GM18508 (cell line): ENCODE measurements at regions not wholly inside any gene's neighbourhood (a gene's known extent, or its start where the extent isn't known, plus 50 kb on each side); places are given as distances from the start of the nearest gene placed in this dataset.
"Not testable (repeated sequence)": the region's sequence is repeated elsewhere in the genome, so short reads cannot be mapped to it uniquely, and the experiment has no call there.

ENCODE experiments used
- ATAC-seq: cut with Tn5 transposase; IDR thresholded peaks from one replicate; pipeline ENCODE4 v1.9.1; 2021; ENCODE audit warnings: moderate number of reproducible peaks; ENCODE audit not compliant: insufficient read depth, unreplicated experiment

DNA sequence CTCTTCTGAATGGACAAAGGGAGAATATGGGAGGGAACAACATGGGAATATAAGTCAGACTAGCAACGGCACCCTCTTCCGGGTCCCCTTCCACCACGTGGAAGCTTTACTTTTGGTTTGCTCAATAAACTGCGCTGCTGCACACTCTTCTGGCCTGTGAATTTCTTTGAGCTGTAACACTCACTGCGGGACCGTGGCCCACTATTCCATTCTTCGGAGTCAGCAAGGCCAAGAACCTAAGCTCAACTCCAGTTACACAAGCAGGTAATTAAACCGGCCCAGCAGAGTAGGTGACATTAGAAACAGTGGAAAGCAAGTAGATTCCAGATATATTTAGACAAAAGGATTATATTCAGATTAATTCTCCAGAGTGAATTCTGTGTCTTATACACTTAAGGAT, 697.4 kb upstream of the NXPH2 start:
- ATAC-seq, result no peak

GRCh38 chr2:139469985-139470384, 689.8 kb upstream of the NXPH2 start:
- no peak for ATAC-seq

DNA sequence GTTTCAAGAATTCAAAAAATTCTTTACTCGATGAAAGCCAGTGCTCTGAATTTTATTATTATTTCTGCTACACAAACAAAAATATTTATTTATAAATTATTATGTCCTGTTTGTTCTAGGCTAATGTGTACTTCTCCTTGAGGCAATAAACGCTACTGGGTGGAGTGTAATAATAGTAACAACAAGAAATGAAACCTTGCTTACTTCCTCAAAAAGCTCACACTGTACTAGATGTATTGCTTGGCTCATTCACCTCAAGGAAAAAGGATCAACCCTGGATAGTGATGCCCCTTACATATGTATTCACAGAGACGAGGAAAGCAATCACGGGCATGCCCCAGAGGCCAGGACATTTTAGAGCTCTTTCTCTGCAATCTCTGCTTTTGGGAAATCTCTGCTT, 685.6 kb upstream of the NXPH2 start:
- no peak for ATAC-seq

- no peak for ATAC-seq
Observed at GRCh38 chr2:139457873-139458272, 677.7 kb upstream of the NXPH2 start.

GRCh38 chr2:139454251-139454650, 674.1 kb upstream of the NXPH2 start:
- ATAC-seq, result no peak

DNA sequence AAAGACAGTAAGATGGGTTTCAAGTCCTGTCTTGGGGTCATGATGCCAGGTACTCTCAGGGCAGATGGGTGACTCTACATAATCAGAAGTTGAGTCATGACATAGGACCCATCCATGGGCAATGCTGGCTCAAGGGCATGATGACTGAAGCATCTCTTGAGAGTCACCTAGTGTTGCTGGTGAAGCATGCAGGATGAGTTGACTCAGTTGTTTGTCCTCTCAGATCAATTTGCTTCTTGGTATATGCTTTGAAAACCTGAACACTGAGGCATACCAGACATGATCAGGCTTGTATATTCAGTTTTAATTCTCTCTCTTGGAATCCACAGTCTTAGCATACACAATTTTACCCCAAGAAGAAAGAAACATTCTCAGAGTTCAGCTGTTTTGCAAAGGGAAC, 658.9 kb upstream of the NXPH2 start:
- no peak for ATAC-seq

DNA sequence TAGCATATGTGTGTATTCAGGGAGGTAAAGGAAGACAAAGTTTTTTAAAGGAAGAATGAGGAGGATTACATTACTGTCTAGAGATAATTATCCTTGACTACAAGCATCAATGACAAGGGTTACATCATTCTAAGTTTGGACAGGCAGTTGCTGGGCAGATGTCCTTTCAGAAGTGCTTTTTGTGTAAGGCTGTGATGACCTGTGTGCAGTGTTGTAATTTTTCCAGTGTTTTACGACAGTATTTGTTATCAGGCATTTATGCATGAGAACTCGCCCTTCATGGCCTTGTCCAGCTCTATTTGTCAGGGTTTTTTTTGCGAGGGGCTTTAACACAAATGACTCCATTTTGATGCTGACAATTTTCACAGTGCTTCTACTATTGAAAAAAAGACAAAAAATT, 658.3 kb upstream of the NXPH2 start:
- no peak for ATAC-seq

GRCh38 chr2:139427164-139427563, 647.0 kb upstream of the NXPH2 start:
- no peak for ATAC-seq

DNA sequence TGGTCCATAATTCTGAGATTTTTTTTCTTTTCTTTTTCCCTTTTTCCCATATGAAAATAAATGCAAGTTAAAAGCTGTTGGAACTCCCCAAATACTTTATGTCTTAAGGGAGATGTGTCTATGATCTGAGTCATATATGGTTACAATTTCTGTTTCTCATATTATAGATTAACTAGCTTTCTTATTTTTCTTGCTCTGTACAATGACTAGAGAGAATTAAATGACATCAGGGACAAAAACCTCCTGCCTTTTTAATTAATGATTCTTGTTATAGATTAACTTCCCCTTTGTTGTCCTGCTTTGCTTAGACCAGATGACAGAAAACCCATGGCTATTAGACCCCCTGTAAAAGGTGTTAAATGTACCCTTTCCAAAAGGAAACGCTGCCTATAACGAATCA, 643.9 kb upstream of the NXPH2 start:
- ATAC-seq, result no peak

DNA sequence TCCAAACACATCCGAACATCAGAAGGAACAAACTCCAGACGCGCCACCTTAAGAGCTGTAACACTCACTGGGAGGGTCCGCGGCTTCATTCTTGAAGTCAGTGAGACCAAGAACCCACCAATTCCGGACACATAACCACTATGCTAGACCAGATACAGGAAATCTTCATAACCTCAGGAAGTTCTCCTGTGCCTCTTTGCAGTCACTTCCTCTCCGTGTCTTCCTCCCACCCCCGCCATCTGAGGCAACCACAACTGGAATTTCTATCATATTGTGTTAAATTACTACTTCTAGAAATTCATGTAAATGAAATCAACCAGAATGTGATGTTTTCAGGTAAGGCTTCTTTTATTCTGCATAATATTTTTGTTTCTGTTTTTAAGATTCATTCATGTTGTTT, 631.0 kb upstream of the NXPH2 start:
- ATAC-seq, result no peak

GRCh38 chr2:139410833-139411174, 630.6 kb upstream of the NXPH2 start:
- not testable (repeated sequence) for ATAC-seq

DNA sequence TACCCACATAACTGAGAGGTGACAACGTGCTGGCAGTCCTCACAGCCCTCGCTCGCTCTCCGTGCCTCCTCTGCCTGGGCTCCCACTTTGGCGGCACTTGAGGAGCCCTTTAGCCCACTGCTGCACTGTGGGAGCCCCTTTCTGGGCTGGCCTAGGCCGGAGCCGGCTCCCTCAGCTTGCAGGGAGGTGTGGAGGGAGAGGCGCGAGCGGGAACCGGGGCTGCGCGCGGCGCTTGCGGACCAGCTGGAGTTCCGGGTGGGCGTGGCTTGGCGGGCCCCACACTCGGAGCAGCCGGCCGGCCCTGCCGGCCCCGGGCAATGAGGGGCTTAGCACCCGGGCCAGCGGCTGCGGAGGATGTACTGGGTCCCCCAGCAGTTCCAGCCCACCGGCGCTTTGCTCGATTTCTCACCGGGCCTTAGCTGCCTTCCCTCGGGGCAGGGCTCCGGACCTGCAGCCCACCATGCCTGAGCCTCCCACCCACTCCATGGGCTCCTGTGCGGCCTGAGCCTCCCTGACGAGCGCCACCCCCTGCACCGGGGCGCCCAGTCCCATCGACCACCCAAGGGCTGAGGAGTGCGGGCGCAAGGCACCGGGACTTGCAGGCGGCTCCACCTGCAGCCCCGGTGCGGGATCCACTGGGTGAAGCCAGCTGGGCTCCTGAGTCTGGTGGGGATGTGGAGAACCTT, 630.1 kb upstream of the NXPH2 start:
- ATAC-seq, result not testable (repeated sequence)

- no peak for ATAC-seq
Observed at GRCh38 chr2:139409212-139409611, 629.0 kb upstream of the NXPH2 start.

GRCh38 chr2:139403948-139404347, 623.8 kb upstream of the NXPH2 start:
- no peak for ATAC-seq

GRCh38 chr2:139394801-139395200, 614.6 kb upstream of the NXPH2 start:
- ATAC-seq, result no peak

DNA sequence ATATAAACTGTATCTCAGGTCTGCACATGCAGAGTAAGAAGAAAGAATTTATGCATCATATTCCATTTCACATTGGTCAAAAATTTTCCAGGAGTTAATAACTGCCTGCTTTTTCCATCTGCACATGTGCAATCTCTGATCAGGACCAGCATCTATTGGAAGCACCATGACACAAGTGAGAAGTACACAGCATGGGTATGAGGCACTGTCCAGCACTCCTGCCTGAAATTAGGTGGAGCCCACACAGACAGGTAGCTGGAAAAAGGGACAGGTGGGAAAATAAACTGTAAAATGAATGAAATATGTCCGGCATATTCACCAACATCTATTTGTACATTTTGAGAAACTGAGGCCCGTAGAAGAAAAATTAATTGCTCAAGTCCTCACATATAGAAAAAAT, 609.2 kb upstream of the NXPH2 start:
- ATAC-seq, result no peak

DNA sequence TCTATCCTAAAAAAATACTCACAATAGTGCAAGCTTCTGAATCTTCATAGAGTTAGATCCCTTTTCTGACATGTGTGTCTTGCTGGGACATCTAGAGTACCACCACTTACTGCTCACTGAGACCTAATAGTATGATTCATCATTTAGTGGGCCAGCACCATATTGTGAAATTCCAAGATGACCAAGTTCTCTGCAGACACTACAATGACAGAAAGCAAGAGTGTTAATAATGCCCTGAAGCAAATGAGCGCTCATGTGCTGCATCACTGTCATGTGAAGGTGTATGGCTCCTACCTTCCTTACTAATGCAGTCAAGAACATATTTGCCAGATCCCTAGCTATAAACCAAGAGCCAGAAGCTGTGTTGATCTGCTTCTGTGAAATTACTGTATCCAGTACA, 606.2 kb upstream of the NXPH2 start:
- ATAC-seq, result no peak

- ATAC-seq, result no peak
Observed at GRCh38 chr2:139383532-139383931, 603.3 kb upstream of the NXPH2 start.

- ATAC-seq, result no peak
Observed at GRCh38 chr2:139380051-139380450, 599.9 kb upstream of the NXPH2 start.

- ATAC-seq, result no peak
Observed at GRCh38 chr2:139378373-139378772, 598.2 kb upstream of the NXPH2 start.

DNA sequence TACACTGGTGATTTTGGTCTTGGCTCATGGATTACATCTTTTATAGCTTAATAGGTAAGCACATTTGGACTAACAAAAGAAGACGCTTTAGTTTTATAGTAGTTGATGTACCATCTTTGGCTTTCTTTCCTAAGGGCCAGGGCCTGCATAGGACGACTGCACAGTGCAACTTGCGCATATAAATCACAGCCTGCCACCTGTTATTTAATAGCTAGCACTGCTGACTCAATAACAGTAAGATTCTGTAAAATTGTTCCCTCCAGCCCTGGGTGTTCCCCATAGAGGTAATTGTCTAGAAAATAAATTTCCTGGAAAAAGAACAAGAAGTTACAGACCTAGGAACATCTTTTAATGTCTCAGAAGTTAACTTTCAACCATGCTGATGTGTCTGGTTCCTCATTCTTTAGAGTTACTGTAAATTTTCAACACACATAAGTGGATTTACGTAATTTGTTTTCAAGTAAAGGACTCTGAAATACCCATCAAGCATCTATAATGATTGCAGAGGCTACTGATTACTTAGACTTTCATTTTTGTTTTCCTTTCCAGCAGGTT, 594.2 kb upstream of the NXPH2 start:
- no peak for ATAC-seq
